GM12878 (cell line): ENCODE measurements at regions not wholly inside any gene's neighbourhood (a gene's known extent, or its start where the extent isn't known, plus 50 kb on each side); places are given as distances from the start of the nearest gene placed in this dataset.
A peak's percentile ranks its signal among the peaks of the same experiment; 100 is the strongest.

Source experiments
- CBFB ChIP-seq: IDR thresholded peaks from 2 replicates; pipeline ENCODE4 v1.6.1; 2016; ENCODE audit warnings: antibody characterized with exemption, low read depth
- CREB1 ChIP-seq: IDR thresholded peaks from 2 replicates; pipeline ENCODE4 v1.6.1; 2012; ENCODE audit warnings: low read depth, mild to moderate bottlenecking, inconsistent platforms
- CREM ChIP-seq: IDR thresholded peaks from 2 replicates; pipeline ENCODE4 v1.6.1; 2014; ENCODE audit warnings: antibody characterized with exemption, low read depth
- EGR1 ChIP-seq, 2 experiments: IDR thresholded peaks; 1 replicate in 1 of 2; 2 replicates in 1 of 2; pipeline ENCODE4 v1.6.1; 2011 to 2012; ENCODE audit warnings: low read depth in 2 of 2, low read length in 2 of 2, borderline replicate concordance in 1 of 2, mild to moderate bottlenecking in 1 of 2, moderate library complexity in 1 of 2
- EP300 ChIP-seq, 2 experiments: fragments of 150-350 bp in 1 of 2; IDR thresholded peaks; 2 replicates each; pipeline ENCODE4 v1.6.1; 2011 to 2012; ENCODE audit warnings: low read depth in 2 of 2, low read length in 2 of 2, borderline replicate concordance in 1 of 2, improper control_type of control experiment in 1 of 2, inconsistent platforms in 1 of 2; ENCODE audit not compliant: control insufficient read depth in 1 of 2
- HDGF ChIP-seq: fragments of 450-650 bp; IDR thresholded peaks from 2 replicates; pipeline ENCODE4 v1.6.1; 2016; ENCODE audit warnings: antibody characterized with exemption
- IKZF2 ChIP-seq, 2 experiments: fragments of 450-650 bp; IDR thresholded peaks; 2 replicates each; pipeline ENCODE4 v1.6.1; 2017; ENCODE audit warnings: mild to moderate bottlenecking in 2 of 2, moderate library complexity in 2 of 2
- NRF1 ChIP-seq: conservative IDR thresholded peaks from 2 replicates; pipeline ENCODE4 v1.6.1; 2011; ENCODE audit warnings: mild to moderate bottlenecking, low read depth, low read length, improper control_type of control experiment
- POLR2AphosphoS2 ChIP-seq: IDR thresholded peaks from 2 replicates; pipeline ENCODE4 v1.6.1; 2011; ENCODE audit warnings: low read depth, mild to moderate bottlenecking, low read length, improper control_type of control experiment, moderate library complexity
- RAD21 ChIP-seq: IDR thresholded peaks from 2 replicates; pipeline ENCODE4 v1.6.1; 2011; ENCODE audit warnings: mild to moderate bottlenecking, low read depth, low read length, moderate library complexity; ENCODE audit not compliant: insufficient read depth
- SIN3A ChIP-seq: IDR thresholded peaks from 2 replicates; pipeline ENCODE4 v1.6.1; 2012; ENCODE audit warnings: low read depth, low read length, improper control_type of control experiment
- TCF3 ChIP-seq: IDR thresholded peaks from 2 replicates; pipeline ENCODE4 v1.6.1; 2012; ENCODE audit warnings: low read depth, mild to moderate bottlenecking, low read length, borderline replicate concordance; ENCODE audit not compliant: insufficient read depth
- TF ChIP-seq, protein P1 (sequence below): fragments of 450-650 bp; IDR thresholded peaks from 2 replicates; pipeline ENCODE4 v1.6.1; 2016; ENCODE audit warnings: mild to moderate bottlenecking
- TF ChIP-seq, protein P2 (sequence below): fragments of 450-650 bp; IDR thresholded peaks from 2 replicates; pipeline ENCODE4 v1.6.1; 2017; ENCODE audit warnings: mild to moderate bottlenecking, low read depth, inconsistent platforms; ENCODE audit not compliant: poor library complexity, severe bottlenecking
- TF ChIP-seq, protein P3 (sequence below): fragments of 450-650 bp; IDR thresholded peaks from 2 replicates; pipeline ENCODE4 v1.6.1; 2017; ENCODE audit warnings: mild to moderate bottlenecking, moderate library complexity
- TF ChIP-seq, protein P4 (sequence below): IDR thresholded peaks from 2 replicates; pipeline ENCODE4 v1.6.1; 2011; ENCODE audit warnings: borderline replicate concordance, low read depth, mild to moderate bottlenecking, moderate library complexity, low read length; ENCODE audit not compliant: insufficient read depth, poor library complexity, severe bottlenecking

DNA sequence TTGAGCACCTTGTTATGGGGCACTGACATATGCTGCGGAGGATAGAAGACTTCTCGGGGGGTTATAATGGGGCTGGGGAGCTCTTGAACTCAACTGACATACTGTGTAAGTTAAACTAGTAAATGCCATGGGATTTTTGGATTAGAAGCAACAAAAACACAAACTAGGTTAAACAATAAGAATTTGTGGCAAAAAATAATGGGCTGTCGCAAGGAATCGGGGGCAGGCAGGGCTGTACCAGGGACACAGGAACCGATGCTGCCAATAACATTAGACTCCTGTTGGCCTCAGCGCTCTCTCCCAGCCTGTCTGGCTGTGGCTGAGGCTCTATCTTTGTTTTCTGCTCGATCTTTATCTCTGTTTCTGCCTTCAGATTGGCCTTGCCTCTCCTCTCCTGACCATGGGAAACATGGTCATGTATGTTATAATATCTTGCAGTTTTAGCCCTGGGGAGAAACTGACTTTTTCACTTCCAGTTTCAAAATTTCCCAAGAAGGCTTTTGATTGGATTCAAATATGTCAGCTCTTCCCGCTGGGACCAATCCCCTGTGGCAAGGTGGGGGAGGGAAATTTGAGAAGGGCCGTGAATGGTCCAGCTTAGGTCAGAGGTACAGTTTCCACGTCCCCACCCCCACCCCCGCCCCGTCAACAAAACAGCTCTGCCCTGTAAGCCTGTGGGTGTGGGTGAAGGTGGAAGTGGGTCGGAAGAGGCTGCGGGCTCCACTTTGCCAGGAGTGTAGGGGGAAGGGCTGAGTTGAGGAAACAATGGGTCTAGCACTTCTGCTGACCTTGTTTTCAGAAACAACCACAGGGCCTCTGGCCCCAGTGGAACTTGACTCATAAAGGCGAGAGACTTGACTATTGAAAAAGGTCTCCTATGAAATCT, 161.1 kb upstream of the TBL1XR1 start (continued):
- TF ChIP-seq, protein P1, sequence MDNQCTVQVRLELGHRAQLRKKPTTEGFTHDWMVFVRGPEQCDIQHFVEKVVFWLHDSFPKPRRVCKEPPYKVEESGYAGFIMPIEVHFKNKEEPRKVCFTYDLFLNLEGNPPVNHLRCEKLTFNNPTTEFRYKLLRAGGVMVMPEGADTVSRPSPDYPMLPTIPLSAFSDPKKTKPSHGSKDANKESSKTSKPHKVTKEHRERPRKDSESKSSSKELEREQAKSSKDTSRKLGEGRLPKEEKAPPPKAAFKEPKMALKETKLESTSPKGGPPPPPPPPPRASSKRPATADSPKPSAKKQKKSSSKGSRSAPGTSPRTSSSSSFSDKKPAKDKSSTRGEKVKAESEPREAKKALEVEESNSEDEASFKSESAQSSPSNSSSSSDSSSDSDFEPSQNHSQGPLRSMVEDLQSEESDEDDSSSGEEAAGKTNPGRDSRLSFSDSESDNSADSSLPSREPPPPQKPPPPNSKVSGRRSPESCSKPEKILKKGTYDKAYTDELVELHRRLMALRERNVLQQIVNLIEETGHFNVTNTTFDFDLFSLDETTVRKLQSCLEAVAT = peak; percentile 90
- TF ChIP-seq POLR2AphosphoS2 (no peak), RAD21 (0 out of 2 replicates have a peak, but pooled peaks have one; percentile 8), HDGF (no peak), SIN3A (no peak), CREB1 (no peak), CREM (peak; percentile 25; the same call in 1 of the 2 replicates), NRF1 (no peak), TCF3 (peak; percentile 71; the same call in 1 of the 2 replicates), EGR1 (IDR thresholded peaks at IDR 0.05; ENCODE audit: borderline replicate concordance in 1 of 2, low read depth in 2 of 2, low read length in 2 of 2) (peak in 1 of 2 experiments; percentile 61; a peak in 2 of 3 replicates), IKZF2 (IDR thresholded peaks at IDR 0.05) (peak; percentile 62 to 77), CBFB (peak; percentile 63), EP300 (IDR thresholded peaks at IDR 0.05; ENCODE audit: borderline replicate concordance in 1 of 2, control insufficient read depth in 1 of 2, low read depth in 2 of 2, low read length in 2 of 2) (peak in 1 of 2 experiments; percentile 66; a peak in 1 of 4 replicates)
- TF ChIP-seq, protein P2, sequence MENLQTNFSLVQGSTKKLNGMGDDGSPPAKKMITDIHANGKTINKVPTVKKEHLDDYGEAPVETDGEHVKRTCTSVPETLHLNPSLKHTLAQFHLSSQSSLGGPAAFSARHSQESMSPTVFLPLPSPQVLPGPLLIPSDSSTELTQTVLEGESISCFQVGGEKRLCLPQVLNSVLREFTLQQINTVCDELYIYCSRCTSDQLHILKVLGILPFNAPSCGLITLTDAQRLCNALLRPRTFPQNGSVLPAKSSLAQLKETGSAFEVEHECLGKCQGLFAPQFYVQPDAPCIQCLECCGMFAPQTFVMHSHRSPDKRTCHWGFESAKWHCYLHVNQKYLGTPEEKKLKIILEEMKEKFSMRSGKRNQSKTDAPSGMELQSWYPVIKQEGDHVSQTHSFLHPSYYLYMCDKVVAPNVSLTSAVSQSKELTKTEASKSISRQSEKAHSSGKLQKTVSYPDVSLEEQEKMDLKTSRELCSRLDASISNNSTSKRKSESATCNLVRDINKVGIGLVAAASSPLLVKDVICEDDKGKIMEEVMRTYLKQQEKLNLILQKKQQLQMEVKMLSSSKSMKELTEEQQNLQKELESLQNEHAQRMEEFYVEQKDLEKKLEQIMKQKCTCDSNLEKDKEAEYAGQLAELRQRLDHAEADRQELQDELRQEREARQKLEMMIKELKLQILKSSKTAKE = peak; percentile 95
- TF ChIP-seq, protein P3, sequence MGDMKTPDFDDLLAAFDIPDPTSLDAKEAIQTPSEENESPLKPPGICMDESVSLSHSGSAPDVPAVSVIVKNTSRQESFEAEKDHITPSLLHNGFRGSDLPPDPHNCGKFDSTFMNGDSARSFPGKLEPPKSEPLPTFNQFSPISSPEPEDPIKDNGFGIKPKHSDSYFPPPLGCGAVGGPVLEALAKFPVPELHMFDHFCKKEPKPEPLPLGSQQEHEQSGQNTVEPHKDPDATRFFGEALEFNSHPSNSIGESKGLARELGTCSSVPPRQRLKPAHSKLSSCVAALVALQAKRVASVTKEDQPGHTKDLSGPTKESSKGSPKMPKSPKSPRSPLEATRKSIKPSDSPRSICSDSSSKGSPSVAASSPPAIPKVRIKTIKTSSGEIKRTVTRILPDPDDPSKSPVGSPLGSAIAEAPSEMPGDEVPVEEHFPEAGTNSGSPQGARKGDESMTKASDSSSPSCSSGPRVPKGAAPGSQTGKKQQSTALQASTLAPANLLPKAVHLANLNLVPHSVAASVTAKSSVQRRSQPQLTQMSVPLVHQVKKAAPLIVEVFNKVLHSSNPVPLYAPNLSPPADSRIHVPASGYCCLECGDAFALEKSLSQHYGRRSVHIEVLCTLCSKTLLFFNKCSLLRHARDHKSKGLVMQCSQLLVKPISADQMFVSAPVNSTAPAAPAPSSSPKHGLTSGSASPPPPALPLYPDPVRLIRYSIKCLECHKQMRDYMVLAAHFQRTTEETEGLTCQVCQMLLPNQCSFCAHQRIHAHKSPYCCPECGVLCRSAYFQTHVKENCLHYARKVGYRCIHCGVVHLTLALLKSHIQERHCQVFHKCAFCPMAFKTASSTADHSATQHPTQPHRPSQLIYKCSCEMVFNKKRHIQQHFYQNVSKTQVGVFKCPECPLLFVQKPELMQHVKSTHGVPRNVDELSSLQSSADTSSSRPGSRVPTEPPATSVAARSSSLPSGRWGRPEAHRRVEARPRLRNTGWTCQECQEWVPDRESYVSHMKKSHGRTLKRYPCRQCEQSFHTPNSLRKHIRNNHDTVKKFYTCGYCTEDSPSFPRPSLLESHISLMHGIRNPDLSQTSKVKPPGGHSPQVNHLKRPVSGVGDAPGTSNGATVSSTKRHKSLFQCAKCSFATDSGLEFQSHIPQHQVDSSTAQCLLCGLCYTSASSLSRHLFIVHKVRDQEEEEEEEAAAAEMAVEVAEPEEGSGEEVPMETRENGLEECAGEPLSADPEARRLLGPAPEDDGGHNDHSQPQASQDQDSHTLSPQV = no peak
- TF ChIP-seq, protein P4, sequence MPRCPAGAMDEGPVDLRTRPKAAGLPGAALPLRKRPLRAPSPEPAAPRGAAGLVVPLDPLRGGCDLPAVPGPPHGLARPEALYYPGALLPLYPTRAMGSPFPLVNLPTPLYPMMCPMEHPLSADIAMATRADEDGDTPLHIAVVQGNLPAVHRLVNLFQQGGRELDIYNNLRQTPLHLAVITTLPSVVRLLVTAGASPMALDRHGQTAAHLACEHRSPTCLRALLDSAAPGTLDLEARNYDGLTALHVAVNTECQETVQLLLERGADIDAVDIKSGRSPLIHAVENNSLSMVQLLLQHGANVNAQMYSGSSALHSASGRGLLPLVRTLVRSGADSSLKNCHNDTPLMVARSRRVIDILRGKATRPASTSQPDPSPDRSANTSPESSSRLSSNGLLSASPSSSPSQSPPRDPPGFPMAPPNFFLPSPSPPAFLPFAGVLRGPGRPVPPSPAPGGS = peak; percentile 36
